ENCODE measurements at regions not wholly inside any gene's neighbourhood (a gene's known extent, or its start where the extent isn't known, plus 50 kb on each side); places are given as distances from the start of the nearest gene placed in this dataset.

DNA sequence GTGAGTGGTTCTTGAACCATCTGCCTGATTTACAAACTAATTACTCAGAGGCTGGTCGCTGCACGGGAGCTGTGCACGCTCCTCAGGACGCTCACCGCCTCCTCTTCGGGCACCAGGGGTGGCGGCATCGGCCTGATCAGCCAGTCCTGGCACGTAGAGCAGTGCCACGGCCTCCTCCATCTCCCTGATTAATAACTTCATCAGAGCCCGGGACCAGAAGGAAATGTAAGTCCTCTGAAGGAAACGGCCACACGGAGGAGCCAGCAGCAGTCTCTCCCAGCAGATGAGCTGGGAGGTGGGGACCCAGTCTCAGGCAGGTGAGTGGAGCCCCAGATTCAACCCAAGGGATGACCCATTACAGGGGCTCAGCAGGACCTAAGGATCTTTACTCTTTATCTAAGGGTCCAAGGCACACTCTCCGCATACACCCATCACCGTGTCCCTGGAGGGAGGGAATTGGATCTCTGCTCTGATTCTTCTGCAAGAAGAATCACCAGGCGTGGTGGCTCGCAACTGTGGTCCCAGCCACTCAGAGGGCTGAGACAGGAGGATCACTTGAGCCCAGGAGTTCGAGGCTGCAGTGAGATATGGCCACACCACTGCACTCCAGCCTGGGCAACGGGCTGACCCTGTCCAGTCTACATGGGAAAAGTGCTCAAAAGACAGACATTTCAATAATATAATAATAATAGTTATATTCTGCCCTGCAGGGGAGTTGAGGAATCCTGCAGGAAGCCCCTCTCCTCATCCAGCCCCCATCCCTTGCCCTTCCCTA, 366.5 kb downstream of the SEC14L1 start:
- TF ChIP-seq MEIS1 (CRISPR knock-in tag; IDR thresholded peaks at IDR 0.05; ENCODE audit: borderline replicate concordance) (no peak), ZNF501 (tag by site-specific recombination; IDR thresholded peaks at IDR 0.05) (no peak), ZFP37 (tag by site-specific recombination; IDR thresholded peaks at IDR 0.05) (no peak), ZNF785 (tag by site-specific recombination; IDR thresholded peaks at IDR 0.05) (no peak), SP3 (tag by site-specific recombination; IDR thresholded peaks at IDR 0.05) (no peak)
- TF ChIP-seq, protein P1, sequence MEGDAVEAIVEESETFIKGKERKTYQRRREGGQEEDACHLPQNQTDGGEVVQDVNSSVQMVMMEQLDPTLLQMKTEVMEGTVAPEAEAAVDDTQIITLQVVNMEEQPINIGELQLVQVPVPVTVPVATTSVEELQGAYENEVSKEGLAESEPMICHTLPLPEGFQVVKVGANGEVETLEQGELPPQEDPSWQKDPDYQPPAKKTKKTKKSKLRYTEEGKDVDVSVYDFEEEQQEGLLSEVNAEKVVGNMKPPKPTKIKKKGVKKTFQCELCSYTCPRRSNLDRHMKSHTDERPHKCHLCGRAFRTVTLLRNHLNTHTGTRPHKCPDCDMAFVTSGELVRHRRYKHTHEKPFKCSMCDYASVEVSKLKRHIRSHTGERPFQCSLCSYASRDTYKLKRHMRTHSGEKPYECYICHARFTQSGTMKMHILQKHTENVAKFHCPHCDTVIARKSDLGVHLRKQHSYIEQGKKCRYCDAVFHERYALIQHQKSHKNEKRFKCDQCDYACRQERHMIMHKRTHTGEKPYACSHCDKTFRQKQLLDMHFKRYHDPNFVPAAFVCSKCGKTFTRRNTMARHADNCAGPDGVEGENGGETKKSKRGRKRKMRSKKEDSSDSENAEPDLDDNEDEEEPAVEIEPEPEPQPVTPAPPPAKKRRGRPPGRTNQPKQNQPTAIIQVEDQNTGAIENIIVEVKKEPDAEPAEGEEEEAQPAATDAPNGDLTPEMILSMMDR (tag by site-specific recombination; IDR thresholded peaks at IDR 0.05) = no peak
- TF ChIP-seq, protein P2, sequence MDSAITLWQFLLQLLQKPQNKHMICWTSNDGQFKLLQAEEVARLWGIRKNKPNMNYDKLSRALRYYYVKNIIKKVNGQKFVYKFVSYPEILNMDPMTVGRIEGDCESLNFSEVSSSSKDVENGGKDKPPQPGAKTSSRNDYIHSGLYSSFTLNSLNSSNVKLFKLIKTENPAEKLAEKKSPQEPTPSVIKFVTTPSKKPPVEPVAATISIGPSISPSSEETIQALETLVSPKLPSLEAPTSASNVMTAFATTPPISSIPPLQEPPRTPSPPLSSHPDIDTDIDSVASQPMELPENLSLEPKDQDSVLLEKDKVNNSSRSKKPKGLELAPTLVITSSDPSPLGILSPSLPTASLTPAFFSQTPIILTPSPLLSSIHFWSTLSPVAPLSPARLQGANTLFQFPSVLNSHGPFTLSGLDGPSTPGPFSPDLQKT (IDR thresholded peaks at IDR 0.05; ENCODE audit: borderline replicate concordance, low read depth, low read length) = no peak
